Muscle of leg (tissue), 3 donors: ENCODE measurements at regions not wholly inside any gene's neighbourhood (a gene's known extent, or its start where the extent isn't known, plus 50 kb on each side); places are given as distances from the start of the nearest gene placed in this dataset.

Source experiments
- DNase-seq: peaks from one replicate; pipeline ENCODE4 v3.0.0; 2013
- H3K27ac ChIP-seq: one replicate; pipeline ENCODE4 v1.5.1; 2013; ENCODE audit warnings: mild to moderate bottlenecking, low read length, control low read depth
- H3K27me3 ChIP-seq: one replicate; pipeline ENCODE4 v1.6.1; 2013; ENCODE audit warnings: low read length; ENCODE audit not compliant: control insufficient read depth, insufficient read depth
- H3K36me3 ChIP-seq: one replicate; pipeline ENCODE4 v1.6.1; 2013; ENCODE audit warnings: low read length; ENCODE audit not compliant: control insufficient read depth, insufficient read depth
- H3K4me1 ChIP-seq: one replicate; pipeline ENCODE4 v1.6.1; 2013; ENCODE audit warnings: low read length; ENCODE audit not compliant: control insufficient read depth, insufficient read depth
- H3K4me3 ChIP-seq: one replicate; pipeline ENCODE4 v1.5.1; 2013; ENCODE audit warnings: low read length, control low read depth
- H3K9me3 ChIP-seq: replicated peaks from 2 replicates; pipeline ENCODE4 v1.6.1; 2013; ENCODE audit warnings: low read depth, low read length; ENCODE audit not compliant: control insufficient read depth
- WGBS: methylation state at CpG from one replicate; pipeline ENCODE4 v1.1.5; 2013; ENCODE audit warnings: missing lambda C conversion rate; ENCODE audit not compliant: insufficient coverage; 5-methylcytosine and 5-hydroxymethylcytosine counted together

DNA sequence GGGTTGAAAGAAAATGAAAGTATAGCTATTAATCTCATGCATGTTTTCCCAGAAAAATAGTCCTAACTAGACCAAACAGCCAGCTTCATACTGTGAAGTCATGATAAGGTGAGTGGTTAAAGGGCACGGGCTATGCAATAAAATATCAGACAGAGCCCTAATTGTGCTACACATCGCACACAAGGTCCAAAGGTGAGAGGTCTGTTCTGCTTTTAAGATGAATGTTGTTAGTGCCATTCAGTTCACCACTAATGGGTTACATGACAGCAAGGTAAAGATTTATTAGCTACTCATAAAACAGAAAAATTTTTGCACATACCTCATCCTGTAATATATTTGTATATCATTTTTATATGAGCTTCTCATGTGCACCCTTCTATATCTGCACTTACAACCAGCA lies 105.0 kb upstream of the STK17B start:
- Histone ChIP-seq H3K9me3 (no peaks in the 10 kb centered on the region), H3K36me3 (no peaks in the 10 kb centered on the region), H3K4me1 (peaks cover 10% of the 10 kb centered on the region), H3K27ac (no peak overlapping the region), H3K27me3 (no peaks in the 10 kb centered on the region), H3K4me3 (no peak overlapping the region)
- no CpG with 5 or more reads among the region's 2 CpGs for WGBS
- DNase-seq = no peak

DNA sequence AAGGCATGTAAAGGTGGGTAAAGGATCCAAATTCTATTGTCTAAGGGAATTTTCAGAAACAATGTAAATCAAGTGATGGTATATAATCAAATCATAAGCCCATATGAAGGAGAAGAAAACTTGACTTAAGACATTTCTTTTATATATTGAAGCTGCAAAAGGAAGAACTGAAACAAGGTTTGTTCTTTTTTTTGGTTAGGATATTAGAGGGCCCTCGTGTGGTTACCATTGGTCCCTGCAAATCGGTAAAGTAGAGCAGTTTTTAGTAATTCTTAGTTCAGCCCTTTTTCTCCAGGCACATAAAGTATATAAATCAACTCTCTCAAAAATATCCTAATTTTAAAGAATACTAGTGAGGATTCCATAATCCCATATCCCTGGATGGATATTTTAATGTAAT lies 105.6 kb upstream of the STK17B start:
- no peak for DNase-seq
- H3K36me3 ChIP-seq = no peaks in the 10 kb centered on the region
- no peaks in the 10 kb centered on the region for H3K9me3 ChIP-seq
- H3K27me3 ChIP-seq = no peaks in the 10 kb centered on the region
- no peak overlapping the region for H3K4me3 ChIP-seq
- peaks cover 10% of the 10 kb centered on the region for H3K4me1 ChIP-seq
- no CpG with 5 or more reads among the region's 2 CpGs for WGBS
- no peak overlapping the region for H3K27ac ChIP-seq

DNA sequence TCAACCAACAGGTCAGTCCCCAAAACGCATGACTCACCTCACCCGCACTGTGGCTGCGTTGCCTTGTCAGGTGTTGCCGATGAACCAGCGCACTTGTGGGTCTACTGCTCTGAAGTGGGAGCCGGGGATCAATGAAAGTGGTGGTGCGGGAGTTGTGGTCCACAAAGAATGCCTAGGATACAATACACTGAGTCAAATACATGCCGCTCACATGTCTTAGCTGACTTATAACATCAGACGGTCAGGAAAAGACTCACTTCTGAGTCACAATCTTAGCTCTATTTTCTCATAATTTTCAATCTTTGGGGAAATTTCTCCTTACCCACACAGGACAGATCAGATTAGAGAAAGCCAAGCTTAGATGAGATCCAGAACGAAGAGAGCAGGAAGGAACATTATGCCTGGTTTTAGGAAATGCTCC lies 107.1 kb upstream of the STK17B start:
- 94% methylated on average over 4 of the region's 10 CpGs for WGBS
- H3K27me3 ChIP-seq = no peaks in the 10 kb centered on the region
- H3K4me3 ChIP-seq = no peak overlapping the region
- DNase-seq = no peak
- H3K36me3 ChIP-seq = no peaks in the 10 kb centered on the region
- H3K4me1 ChIP-seq = peaks cover 10% of the 10 kb centered on the region
- H3K27ac ChIP-seq = no peak overlapping the region
- H3K9me3 ChIP-seq = no peaks in the 10 kb centered on the region

DNA sequence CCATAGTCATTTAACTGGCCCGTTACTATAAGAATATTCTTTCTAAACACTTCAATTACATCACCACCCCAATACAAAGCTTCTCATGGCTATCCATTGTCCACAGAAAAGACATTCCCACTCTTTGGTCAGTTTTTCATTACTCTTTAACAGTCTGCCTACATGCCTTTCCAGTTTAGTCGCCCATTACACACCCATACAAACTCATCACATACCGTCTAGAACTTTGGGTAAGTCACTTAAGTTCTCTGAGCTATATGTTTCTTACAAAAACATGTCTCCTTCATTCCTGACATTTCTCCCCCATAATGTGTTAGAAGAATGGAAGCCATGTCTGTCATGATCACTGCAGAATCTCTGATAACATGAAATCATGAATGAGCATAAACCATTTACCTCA lies 108.2 kb upstream of the STK17B start:
- Histone ChIP-seq H3K4me1 (peaks cover 10% of the 10 kb centered on the region), H3K4me3 (no peak overlapping the region), H3K9me3 (no peaks in the 10 kb centered on the region), H3K27ac (no peak overlapping the region), H3K27me3 (no peaks in the 10 kb centered on the region), H3K36me3 (no peaks in the 10 kb centered on the region)
- no peak for DNase-seq
- WGBS = 96% methylated on average over 2 of the region's 3 CpGs

DNA sequence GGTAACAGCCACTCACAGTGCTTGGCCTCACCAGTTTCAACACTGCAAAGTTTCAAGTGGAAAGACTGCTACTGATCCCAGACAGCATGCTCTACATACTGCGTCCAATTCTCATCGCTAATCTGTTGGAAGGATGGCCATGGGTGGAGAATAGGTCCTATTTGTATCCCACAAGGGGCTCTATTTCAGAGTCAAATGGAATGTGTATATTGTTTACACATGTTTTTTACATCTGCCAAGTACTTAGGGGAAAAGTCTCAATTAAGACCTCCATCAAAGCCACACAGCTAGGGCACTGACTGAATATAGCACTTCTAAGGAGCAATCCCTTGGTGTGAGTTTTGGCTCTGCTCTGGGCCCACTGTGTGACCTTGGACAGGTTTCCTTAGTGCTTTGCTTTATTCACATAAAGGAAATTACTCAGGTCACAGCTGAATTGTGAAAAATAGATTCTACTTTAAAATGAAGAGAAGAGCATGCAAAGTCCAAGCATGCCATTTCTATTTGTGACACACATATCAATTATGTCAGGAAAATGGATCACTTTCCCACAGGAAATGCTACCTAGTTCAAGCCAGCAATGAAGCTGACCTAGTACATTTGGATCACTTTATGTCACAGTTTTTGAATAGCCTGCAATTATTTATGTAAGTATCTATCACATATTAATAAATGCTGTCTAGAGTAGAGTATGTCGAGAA lies 112.9 kb upstream of the STK17B start:
- H3K27ac ChIP-seq = peak overlapping the region; percentile 56
- no peak overlapping the region for H3K4me3 ChIP-seq
- H3K4me1 ChIP-seq = peaks cover 5% of the 10 kb centered on the region
- no peaks in the 10 kb centered on the region for H3K27me3 ChIP-seq
- H3K9me3 ChIP-seq = no peaks in the 10 kb centered on the region
- peak; percentile 94 for DNase-seq
- WGBS = no CpG with 5 or more reads among the region's 3 CpGs
- peaks cover under 1% of the 10 kb centered on the region for H3K36me3 ChIP-seq

DNA sequence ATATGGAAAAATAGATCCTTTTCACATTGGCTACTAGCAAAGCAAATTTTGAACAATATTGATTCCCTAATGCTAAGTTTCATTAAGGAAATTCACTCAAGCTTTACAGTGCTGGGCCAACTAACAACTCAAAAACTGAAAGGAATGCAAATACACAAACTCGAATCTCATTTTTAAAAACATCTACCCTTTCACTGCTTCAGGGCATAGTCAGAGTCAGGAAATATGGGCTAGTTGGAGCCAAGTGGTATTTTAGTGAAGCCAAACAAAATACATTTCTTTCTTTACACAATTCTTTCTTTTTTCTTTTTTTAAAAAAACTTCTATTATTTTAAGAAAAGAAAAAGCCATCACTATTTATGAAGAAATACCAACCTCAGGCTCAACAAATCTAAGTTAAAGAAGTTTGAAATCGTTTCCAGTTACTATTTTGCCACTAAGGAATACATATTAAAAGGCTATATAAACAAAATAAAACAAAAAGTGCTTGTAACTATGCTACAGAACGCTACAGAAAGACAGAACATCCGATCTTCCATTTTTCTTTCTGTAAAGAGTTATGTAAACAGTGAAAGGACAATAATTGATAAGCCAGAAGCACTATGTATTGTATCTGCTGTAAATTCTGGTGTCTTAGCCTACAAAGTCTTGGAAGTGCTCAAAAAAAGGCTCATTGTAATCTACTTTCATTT lies 113.6 kb upstream of the STK17B start:
- no CpG with 5 or more reads among the region's 4 CpGs for WGBS
- Histone ChIP-seq H3K4me3 (no peak overlapping the region), H3K36me3 (peaks cover 2% of the 10 kb centered on the region), H3K9me3 (no peaks in the 10 kb centered on the region), H3K4me1 (peaks cover 5% of the 10 kb centered on the region), H3K27me3 (no peaks in the 10 kb centered on the region), H3K27ac (peak overlapping the region; percentile 74)
- DNase-seq = peak; percentile 69

DNA sequence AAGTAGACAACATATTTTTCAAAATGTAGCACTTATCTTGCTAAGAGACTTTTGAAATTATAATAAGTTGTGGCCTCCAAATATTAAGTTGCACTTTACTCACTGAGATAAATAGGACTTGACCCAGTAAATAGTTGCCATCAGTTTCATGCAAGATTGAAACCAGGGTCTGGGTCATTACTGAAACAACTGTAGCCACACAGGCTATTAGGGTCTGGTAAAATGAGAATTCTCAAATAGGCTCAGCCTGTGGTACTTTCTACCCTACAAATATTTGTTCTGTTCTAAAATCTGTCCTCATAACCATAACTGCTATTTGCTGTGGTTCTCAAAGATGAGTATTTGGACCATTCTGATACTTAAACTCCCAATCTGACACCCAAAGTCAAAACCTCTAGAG lies 115.4 kb upstream of the STK17B start:
- Histone ChIP-seq H3K27me3 (no peaks in the 10 kb centered on the region), H3K9me3 (no peaks in the 10 kb centered on the region), H3K4me3 (no peak overlapping the region), H3K4me1 (peaks cover 5% of the 10 kb centered on the region), H3K36me3 (peaks cover 2% of the 10 kb centered on the region), H3K27ac (no peak overlapping the region)
- DNase-seq = no peak

DNA sequence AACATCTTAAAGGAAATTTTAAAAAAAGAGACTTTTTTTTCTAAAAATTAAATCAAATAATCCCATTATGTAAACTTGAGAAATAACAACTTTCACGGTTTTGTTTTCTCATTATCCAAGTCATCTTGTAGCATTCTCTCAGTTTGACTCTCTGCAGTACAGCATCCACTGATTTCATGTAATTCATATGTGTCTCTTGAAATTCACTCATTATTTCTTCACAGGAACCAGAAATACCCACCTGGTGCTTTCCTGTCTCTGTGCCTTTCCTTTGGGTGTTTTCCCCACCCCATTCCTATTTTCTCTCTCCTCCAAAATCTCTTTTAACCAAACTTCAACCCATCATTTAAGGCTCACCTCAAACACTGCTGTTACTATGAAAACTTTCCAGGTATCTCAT lies 116.1 kb upstream of the STK17B start:
- H3K27me3 ChIP-seq = no peaks in the 10 kb centered on the region
- peaks cover 8% of the 10 kb centered on the region for H3K36me3 ChIP-seq
- H3K27ac ChIP-seq = no peak overlapping the region
- no peak overlapping the region for H3K4me3 ChIP-seq
- peaks cover 7% of the 10 kb centered on the region for H3K4me1 ChIP-seq
- H3K9me3 ChIP-seq = no peaks in the 10 kb centered on the region
- WGBS = 83% methylated on average over 1 of the region's 1 CpG
- DNase-seq = no peak

DNA sequence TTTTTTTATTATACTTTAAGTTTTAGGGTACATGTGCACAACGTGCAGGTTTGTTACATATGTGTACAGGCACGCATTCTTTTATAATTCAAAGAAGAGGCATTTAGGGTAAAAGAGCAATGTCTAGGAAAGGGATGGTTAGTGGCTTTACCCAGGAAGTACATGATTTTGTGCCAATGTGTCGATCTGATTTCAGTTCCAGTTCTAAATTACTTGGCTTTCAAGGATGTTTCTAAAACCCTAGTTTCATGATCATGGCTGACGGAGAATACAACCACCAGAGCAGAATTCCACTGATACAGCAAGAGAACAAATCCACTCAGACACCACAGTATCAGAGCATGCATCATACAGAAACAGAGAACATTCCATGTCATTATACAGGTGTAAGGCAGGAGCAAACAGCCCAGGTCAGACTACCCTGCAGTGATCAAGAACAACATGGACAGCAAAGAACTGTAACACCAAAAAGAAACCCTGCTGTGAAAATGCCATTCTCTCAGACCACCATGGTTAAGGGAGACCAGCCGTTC lies 116.7 kb upstream of the STK17B start:
- Histone ChIP-seq H3K27me3 (no peaks in the 10 kb centered on the region), H3K27ac (no peak overlapping the region), H3K4me3 (no peak overlapping the region), H3K36me3 (peaks cover 8% of the 10 kb centered on the region), H3K9me3 (no peaks in the 10 kb centered on the region), H3K4me1 (peaks cover 7% of the 10 kb centered on the region)
- no CpG with 5 or more reads among the region's 5 CpGs for WGBS
- DNase-seq = no peak

DNA sequence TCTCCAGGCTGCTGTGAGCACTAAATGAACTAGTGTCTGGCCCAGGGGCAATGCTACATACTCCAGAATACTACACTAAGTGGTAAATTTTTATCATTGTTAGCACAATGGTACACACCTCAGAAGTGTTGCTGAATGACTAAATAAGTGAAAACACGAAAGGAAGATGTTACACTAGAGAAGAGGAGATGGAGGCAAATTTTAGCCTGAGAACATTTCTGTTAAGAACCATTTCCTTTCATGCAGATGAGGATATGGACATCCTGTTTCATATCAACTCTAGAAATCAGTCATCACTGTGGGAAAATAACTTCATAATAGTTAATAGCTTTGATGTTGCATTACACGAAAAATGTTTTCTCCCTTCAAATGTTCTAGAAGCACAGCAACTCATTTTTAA lies 117.6 kb upstream of the STK17B start:
- no peak for DNase-seq
- H3K4me1 ChIP-seq = peaks cover 10% of the 10 kb centered on the region
- peaks cover 8% of the 10 kb centered on the region for H3K36me3 ChIP-seq
- no peak overlapping the region for H3K4me3 ChIP-seq
- WGBS = no CpG with 5 or more reads among the region's 2 CpGs
- H3K9me3 ChIP-seq = no peaks in the 10 kb centered on the region
- H3K27me3 ChIP-seq = no peaks in the 10 kb centered on the region
- no peak overlapping the region for H3K27ac ChIP-seq
